Nucleus accumbens (tissue), 56 donors: ENCODE measurements at regions not wholly inside any gene's neighbourhood (a gene's known extent, or its start where the extent isn't known, plus 50 kb on each side); places are given as distances from the start of the nearest gene placed in this dataset.

Experiments used
- DNase-seq, 56 donors: peaks; one replicate each; lab custom pipeline; 2025; lab: John Stamatoyannopoulos, UW

- no peak for DNase-seq
These were observed 258.1 kb downstream of the KLF6 start for GRCh38 chr10:3526727-3527501.

GRCh38 chr10:3525832-3526449 lies 259.1 kb downstream of the KLF6 start:
- no peak for DNase-seq

GRCh38 chr10:3524086-3524960 lies 260.7 kb downstream of the KLF6 start:
- DNase-seq, result no peak

GRCh38 chr10:3523309-3524050 lies 261.5 kb downstream of the KLF6 start:
- DNase-seq, result no peak

- DNase-seq, result peak in 3 of 56 donors; percentile 5 to 14 (median 9)
These were observed 268.1 kb downstream of the KLF6 start for GRCh38 chr10:3516923-3517255.

GRCh38 chr10:3516234-3516922 lies 268.6 kb downstream of the KLF6 start:
- peak in 5 of 56 donors; percentile 6 to 40 (median 14) for DNase-seq

GRCh38 chr10:3514691-3515090 lies 270.3 kb downstream of the KLF6 start:
- DNase-seq, result no peak

- DNase-seq, result no peak
These were observed 272.7 kb downstream of the KLF6 start for GRCh38 chr10:3512263-3512662.

- DNase-seq, result no peak
These were observed 273.5 kb downstream of the KLF6 start for GRCh38 chr10:3511483-3511882.

GRCh38 chr10:3510741-3511140 lies 274.3 kb downstream of the KLF6 start:
- no peak for DNase-seq

- DNase-seq, result no peak
These were observed 275.7 kb downstream of the KLF6 start for GRCh38 chr10:3509355-3509754.

GRCh38 chr10:3503299-3503698 lies 281.7 kb downstream of the KLF6 start:
- DNase-seq, result no peak

GRCh38 chr10:3502673-3503072 lies 282.3 kb downstream of the KLF6 start:
- no peak for DNase-seq

- DNase-seq, result peak in 49 of 56 donors; percentile 23 to 90 (median 56)
These were observed 284.6 kb downstream of the KLF6 start for GRCh38 chr10:3500408-3500856.

- DNase-seq, result no peak
These were observed 285.9 kb downstream of the KLF6 start for GRCh38 chr10:3499120-3499519.

GRCh38 chr10:3497581-3497980 lies 287.4 kb downstream of the KLF6 start:
- DNase-seq, result no peak

GRCh38 chr10:3496138-3496537 lies 288.9 kb downstream of the KLF6 start:
- DNase-seq, result no peak

GRCh38 chr10:3495281-3495680 lies 289.7 kb downstream of the KLF6 start:
- no peak for DNase-seq

- no peak for DNase-seq
These were observed 290.2 kb downstream of the KLF6 start for GRCh38 chr10:3494838-3495230.
